ENCODE measurements at regions not wholly inside any gene's neighbourhood (a gene's known extent, or its start where the extent isn't known, plus 50 kb on each side); places are given as distances from the start of the nearest gene placed in this dataset.

- Mint-ChIP-seq H3K27me3 (peaks cover 3 to 10% (median 6%) of the 10 kb centered on the region in 3 donors), H3K4me3 (no peak overlapping the region), H3K27ac (no peak overlapping the region), H3K36me3 (no peaks in the 10 kb centered on the region), H3K4me1 (no peaks in the 10 kb centered on the region), H3K9me3 (peaks cover 4 to 46% (median 6%) of the 10 kb centered on the region in 7 donors)
- no peak for DNase-seq
- ATAC-seq (ENCODE audit: low read depth in 2 of 2): no peak
Measured at GRCh38 chr16:13791095-13791494, 128.9 kb upstream of the ERCC4 start.

DNA sequence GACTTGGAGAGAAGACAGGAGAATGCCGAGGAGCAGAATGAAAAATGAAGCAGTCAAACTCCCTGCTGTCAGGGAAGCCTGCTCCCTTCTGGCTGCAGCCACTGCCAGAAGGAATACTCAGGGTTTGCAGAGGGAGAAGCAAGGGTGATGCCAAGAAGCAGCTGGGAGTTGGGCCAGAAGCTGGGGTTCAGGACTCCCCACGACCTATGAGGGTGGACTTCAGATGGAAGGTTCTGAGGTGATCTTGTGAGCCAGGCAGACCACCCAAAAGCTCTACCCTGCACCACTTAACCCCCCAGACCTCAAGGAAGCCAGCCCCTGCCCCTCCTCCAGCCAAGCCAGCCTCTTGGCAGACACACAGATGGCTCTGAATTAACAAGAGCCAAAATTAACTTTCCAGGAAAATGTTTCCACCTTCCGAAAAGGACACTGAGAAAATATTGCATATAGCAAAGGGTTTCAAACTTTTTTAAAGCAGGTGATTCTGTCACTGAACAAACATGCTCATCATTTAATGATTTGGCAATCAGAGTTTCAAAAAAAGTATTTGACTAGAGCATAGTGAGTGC lies 126.0 kb upstream of the ERCC4 start:
- ATAC-seq (ENCODE audit: low read depth in 2 of 2): no peak

GRCh38 chr16:13795131-13795530 lies 124.8 kb upstream of the ERCC4 start:
- H3K4me3 Mint-ChIP-seq: no peak overlapping the region

More for the DNA sequence above, 126.0 kb upstream of the ERCC4 start:
- DNase-seq: no peak
- Mint-ChIP-seq H3K36me3 (no peaks in the 10 kb centered on the region), H3K27ac (no peak overlapping the region), H3K4me3 (no peak overlapping the region), H3K9me3 (peaks cover 4 to 30% (median 8%) of the 10 kb centered on the region in 7 donors), H3K4me1 (peaks cover 0 to 2% (median 0%) of the 10 kb centered on the region in 3 donors), H3K27me3 (peaks cover 3 to 10% (median 6%) of the 10 kb centered on the region in 3 donors)

DNA sequence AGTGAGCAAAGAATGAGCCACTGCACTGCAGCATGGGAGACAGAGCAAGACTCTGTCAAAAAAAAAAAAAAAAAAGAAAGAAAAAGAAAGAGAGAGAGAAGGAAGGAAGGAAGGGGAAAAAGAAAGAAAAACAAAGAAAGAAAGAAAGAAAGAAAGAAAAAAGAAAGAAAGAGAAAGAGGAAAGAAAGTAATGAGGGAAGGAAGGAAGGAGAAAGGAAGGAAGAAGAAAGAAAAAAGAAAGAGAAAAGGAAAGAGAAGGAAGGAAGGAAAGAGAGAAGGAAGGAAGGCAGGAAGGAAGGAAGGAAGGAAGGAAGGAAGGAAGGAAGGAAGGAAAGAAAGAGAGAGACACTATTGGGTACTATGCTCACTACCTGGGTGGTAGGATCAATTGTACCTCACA lies 122.2 kb upstream of the ERCC4 start:
- Mint-ChIP-seq H3K27me3 (peaks cover 6 to 10% (median 8%) of the 10 kb centered on the region in 3 donors), H3K4me3 (no peak overlapping the region), H3K36me3 (no peaks in the 10 kb centered on the region), H3K4me1 (peaks cover 0 to 2% (median 0%) of the 10 kb centered on the region in 3 donors), H3K27ac (peak overlapping the region in 1 of 6 donors; percentile 47), H3K9me3 (peaks cover 0 to 5% (median 3%) of the 10 kb centered on the region in 7 donors)
- no peak for ATAC-seq (ENCODE audit: low read depth in 2 of 2)
- DNase-seq: no peak

More at GRCh38 chr16:13795131-13795530, 124.8 kb upstream of the ERCC4 start:
- peaks cover 3 to 10% (median 6%) of the 10 kb centered on the region in 3 donors for H3K27me3 Mint-ChIP-seq
- no peak for DNase-seq
- H3K9me3 Mint-ChIP-seq: peaks cover 2 to 28% (median 9%) of the 10 kb centered on the region in 7 donors
- H3K4me1 Mint-ChIP-seq: peaks cover 0 to 2% (median 0%) of the 10 kb centered on the region in 3 donors
- no peaks in the 10 kb centered on the region for H3K36me3 Mint-ChIP-seq
- no peak overlapping the region for H3K27ac Mint-ChIP-seq
- no peak for ATAC-seq (ENCODE audit: low read depth in 2 of 2)

GRCh38 chr16:13798211-13798610 lies 121.7 kb upstream of the ERCC4 start:
- Mint-ChIP-seq H3K27ac (no peak overlapping the region), H3K36me3 (no peaks in the 10 kb centered on the region), H3K9me3 (peaks cover 0 to 5% (median 2%) of the 10 kb centered on the region in 7 donors), H3K4me1 (peaks cover 0 to 2% (median 0%) of the 10 kb centered on the region in 3 donors), H3K4me3 (no peak overlapping the region), H3K27me3 (peaks cover 6 to 10% (median 6%) of the 10 kb centered on the region in 3 donors)
- DNase-seq (no peak), ATAC-seq (ENCODE audit: low read depth in 2 of 2) (no peak)

- Mint-ChIP-seq H3K27ac (peak overlapping the region in 1 of 6 donors; percentile 56), H3K4me3 (no peak overlapping the region), H3K4me1 (no peaks in the 10 kb centered on the region), H3K9me3 (peaks cover 0 to 6% (median 2%) of the 10 kb centered on the region in 7 donors), H3K27me3 (peaks cover 0 to 30% (median 5%) of the 10 kb centered on the region in 3 donors), H3K36me3 (no peaks in the 10 kb centered on the region)
- no peak for DNase-seq
- no peak for ATAC-seq (ENCODE audit: low read depth in 2 of 2)
Measured at GRCh38 chr16:13803974-13804373, 116.0 kb upstream of the ERCC4 start.

- no peaks in the 10 kb centered on the region for H3K36me3 Mint-ChIP-seq
- peaks cover 0 to 6% (median 2%) of the 10 kb centered on the region in 7 donors for H3K9me3 Mint-ChIP-seq
- no peak for ATAC-seq (ENCODE audit: low read depth in 2 of 2)
- no peaks in the 10 kb centered on the region for H3K4me1 Mint-ChIP-seq
- no peak overlapping the region for H3K4me3 Mint-ChIP-seq
- no peak for DNase-seq
- no peak overlapping the region for H3K27ac Mint-ChIP-seq
- H3K27me3 Mint-ChIP-seq: peaks cover 0 to 28% (median 7%) of the 10 kb centered on the region in 3 donors
Measured at GRCh38 chr16:13805951-13806350, 114.0 kb upstream of the ERCC4 start.

GRCh38 chr16:13806671-13807070 lies 113.3 kb upstream of the ERCC4 start:
- DNase-seq (no peak), ATAC-seq (ENCODE audit: low read depth in 2 of 2) (no peak)
- peaks cover 0 to 30% (median 7%) of the 10 kb centered on the region in 3 donors for H3K27me3 Mint-ChIP-seq
- H3K27ac Mint-ChIP-seq: no peak overlapping the region
- peaks cover 0 to 6% (median 2%) of the 10 kb centered on the region in 7 donors for H3K9me3 Mint-ChIP-seq
- H3K4me1 Mint-ChIP-seq: no peaks in the 10 kb centered on the region
- H3K36me3 Mint-ChIP-seq: no peaks in the 10 kb centered on the region
- H3K4me3 Mint-ChIP-seq: no peak overlapping the region

DNA sequence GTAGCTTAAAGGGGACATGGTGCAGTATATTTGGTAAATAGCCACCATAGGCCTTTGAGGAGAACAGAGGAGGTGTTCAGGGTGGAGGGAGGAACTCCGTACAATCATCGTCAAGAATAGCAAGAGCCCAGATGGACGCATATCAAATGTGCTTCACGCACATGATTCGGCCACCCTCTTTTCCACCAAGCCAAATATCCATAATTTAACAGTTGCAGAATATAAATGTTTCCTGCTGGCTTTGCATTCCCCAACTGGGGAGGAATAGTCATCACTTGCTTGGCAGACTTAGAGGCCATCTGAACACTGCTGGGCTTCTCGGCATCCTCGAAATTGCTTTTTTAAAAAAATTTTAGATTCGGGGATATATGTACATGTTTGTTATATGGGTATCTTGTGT lies 111.9 kb upstream of the ERCC4 start:
- Mint-ChIP-seq H3K9me3 (peaks cover 1 to 11% (median 4%) of the 10 kb centered on the region in 7 donors), H3K27ac (peak overlapping the region in 1 of 6 donors; percentile 55), H3K4me1 (no peaks in the 10 kb centered on the region)

DNA sequence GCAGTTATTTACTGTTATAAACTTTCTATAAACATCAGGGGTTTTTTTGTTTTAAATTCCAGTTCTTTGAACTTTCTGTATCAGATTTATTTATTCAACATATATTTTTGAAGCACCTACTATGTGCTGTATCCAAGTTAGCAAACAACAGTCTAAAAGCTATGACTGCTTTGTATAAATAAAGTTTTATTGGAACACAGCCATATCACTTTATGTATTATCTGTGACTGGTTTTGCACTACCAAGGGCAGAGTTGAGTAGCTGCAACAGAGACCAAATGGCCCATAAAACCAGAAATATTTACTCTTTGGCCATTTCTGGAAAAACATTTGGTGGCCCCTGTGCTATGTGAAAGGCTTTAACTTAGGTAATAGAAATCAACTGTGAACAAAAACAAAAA lies 110.2 kb upstream of the ERCC4 start:
- Mint-ChIP-seq H3K4me3 (no peak overlapping the region), H3K27ac (no peak overlapping the region), H3K27me3 (peaks cover 0 to 19% (median 12%) of the 10 kb centered on the region in 3 donors), H3K9me3 (peaks cover 1 to 16% (median 5%) of the 10 kb centered on the region in 7 donors), H3K36me3 (no peaks in the 10 kb centered on the region), H3K4me1 (no peaks in the 10 kb centered on the region)
- DNase-seq (no peak), ATAC-seq (ENCODE audit: low read depth in 2 of 2) (no peak)

More for the DNA sequence above, 111.9 kb upstream of the ERCC4 start:
- no peak overlapping the region for H3K4me3 Mint-ChIP-seq
- no peaks in the 10 kb centered on the region for H3K36me3 Mint-ChIP-seq
- H3K27me3 Mint-ChIP-seq: peaks cover 0 to 30% (median 12%) of the 10 kb centered on the region in 3 donors
- no peak for ATAC-seq (ENCODE audit: low read depth in 2 of 2)
- DNase-seq: no peak

DNA sequence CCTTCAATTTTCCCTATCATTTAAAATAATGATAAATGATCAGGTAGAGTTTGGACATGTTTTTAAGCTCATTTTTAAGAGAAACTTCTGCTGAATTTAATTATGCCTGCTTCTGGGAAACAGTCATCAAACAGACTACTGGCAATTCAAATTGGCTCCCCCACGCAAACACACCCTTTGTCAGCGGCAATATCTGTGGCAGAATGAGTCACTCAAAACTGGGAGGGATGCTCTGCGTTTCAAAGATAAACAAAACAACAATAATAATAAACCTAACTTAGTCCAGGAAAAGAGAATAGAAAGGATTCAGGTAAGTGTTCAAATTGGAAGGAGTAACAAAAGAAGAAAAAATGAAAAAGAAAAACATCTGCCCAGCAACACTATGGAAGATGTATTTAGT lies 108.1 kb upstream of the ERCC4 start:
- peaks cover 4 to 18% (median 16%) of the 10 kb centered on the region in 3 donors for H3K27me3 Mint-ChIP-seq
- ATAC-seq (ENCODE audit: low read depth in 2 of 2) (no peak), DNase-seq (no peak)
- H3K4me3 Mint-ChIP-seq: no peak overlapping the region
- no peaks in the 10 kb centered on the region for H3K4me1 Mint-ChIP-seq
- H3K9me3 Mint-ChIP-seq: peaks cover 1 to 16% (median 5%) of the 10 kb centered on the region in 7 donors
- H3K27ac Mint-ChIP-seq: no peak overlapping the region
- H3K36me3 Mint-ChIP-seq: no peaks in the 10 kb centered on the region

DNA sequence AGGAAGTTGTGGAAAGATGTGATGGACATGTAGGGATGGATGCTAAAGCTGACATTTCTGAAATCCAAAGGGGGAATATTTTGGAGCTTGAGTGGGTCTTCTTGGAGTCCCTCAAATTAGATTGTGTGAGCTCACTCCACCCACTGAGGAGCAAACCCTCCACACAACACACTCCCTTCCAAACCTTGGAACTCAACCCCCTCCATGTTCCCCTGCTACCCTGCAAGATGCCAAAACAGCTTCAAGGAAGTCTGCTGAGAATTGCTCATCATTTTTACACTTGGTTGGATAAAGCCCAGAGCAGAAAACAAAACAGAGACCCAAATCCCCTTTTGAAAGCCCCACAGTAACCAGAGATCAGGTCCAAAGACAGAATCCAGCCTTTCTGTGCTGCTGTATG lies 103.3 kb upstream of the ERCC4 start:
- Mint-ChIP-seq H3K36me3 (no peaks in the 10 kb centered on the region), H3K27me3 (peaks cover 6 to 20% (median 11%) of the 10 kb centered on the region in 3 donors), H3K9me3 (peaks cover 1 to 17% (median 5%) of the 10 kb centered on the region in 7 donors), H3K4me1 (no peaks in the 10 kb centered on the region), H3K4me3 (no peak overlapping the region), H3K27ac (peak overlapping the region in 1 of 6 donors; percentile 26)
- DNase-seq (no peak), ATAC-seq (ENCODE audit: low read depth in 2 of 2) (no peak)

DNA sequence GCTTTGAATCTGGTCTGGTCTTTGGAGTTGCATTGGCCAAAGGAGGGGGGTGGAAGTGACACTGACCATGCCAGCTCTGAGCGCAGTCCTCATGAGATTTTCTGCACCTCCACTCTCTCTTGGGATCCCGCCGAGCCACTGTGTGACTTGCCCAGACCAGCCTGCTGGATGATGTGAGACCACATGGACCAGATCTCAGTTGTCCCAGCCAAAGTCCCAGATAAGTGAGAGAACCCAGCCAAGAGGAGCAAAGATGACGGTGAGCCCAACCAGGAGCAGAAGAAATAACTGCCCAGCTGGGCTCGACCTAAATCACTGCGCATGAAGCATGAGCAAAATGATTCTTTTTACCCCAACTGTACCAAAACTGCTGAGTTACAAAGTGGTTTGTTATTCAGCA lies 96.5 kb upstream of the ERCC4 start:
- Mint-ChIP-seq H3K4me1 (no peaks in the 10 kb centered on the region), H3K27ac (no peak overlapping the region), H3K27me3 (peaks cover 10 to 23% (median 11%) of the 10 kb centered on the region in 3 donors), H3K4me3 (no peak overlapping the region), H3K9me3 (peaks cover 0 to 20% (median 7%) of the 10 kb centered on the region in 7 donors), H3K36me3 (no peaks in the 10 kb centered on the region)
- no peak for DNase-seq
- no peak for ATAC-seq (ENCODE audit: low read depth in 2 of 2)

- DNase-seq (no peak), ATAC-seq (ENCODE audit: low read depth in 2 of 2) (no peak)
- no peaks in the 10 kb centered on the region for H3K36me3 Mint-ChIP-seq
- H3K9me3 Mint-ChIP-seq: peaks cover 0 to 20% (median 4%) of the 10 kb centered on the region in 7 donors
- no peaks in the 10 kb centered on the region for H3K4me1 Mint-ChIP-seq
- no peak overlapping the region for H3K27ac Mint-ChIP-seq
- no peak overlapping the region for H3K4me3 Mint-ChIP-seq
- H3K27me3 Mint-ChIP-seq: peaks cover 21 to 34% (median 28%) of the 10 kb centered on the region in 3 donors
Measured at GRCh38 chr16:13829697-13830299, 90.2 kb upstream of the ERCC4 start.
